Neural cell (in vitro differentiated cells): ENCODE measurements at regions not wholly inside any gene's neighbourhood (a gene's known extent, or its start where the extent isn't known, plus 50 kb on each side); places are given as distances from the start of the nearest gene placed in this dataset.

Experiments
- H2AFZ ChIP-seq: fragments of 200-600, 300-800 bp; sonication (generic), shearing (Covaris generic); 2 replicates; pipeline ENCODE4 v1.6.0; 2014; ENCODE audit warnings: low read depth, mild to moderate bottlenecking, antibody characterized with exemption, low read length, moderate library complexity
- H3F3A ChIP-seq: fragments of 200-600 bp; shearing (Covaris generic); 2 replicates; pipeline ENCODE4 v1.6.1; 2016; ENCODE audit warnings: mild to moderate bottlenecking, moderate library complexity, mixed read lengths, antibody characterized with exemption, low read length; ENCODE audit not compliant: insufficient read depth, poor library complexity, severe bottlenecking
- H3K27ac ChIP-seq: fragments of 200-600, 300-800 bp; sonication (generic), shearing (Covaris generic); 2 replicates; pipeline ENCODE4 v1.5.1; 2014; ENCODE audit warnings: mild to moderate bottlenecking, low read length, moderate library complexity
- H3K27me3 ChIP-seq: fragments of 300-800, 200-600 bp; sonication (generic), shearing (Covaris generic); 2 replicates; pipeline ENCODE4 v1.6.0; 2014; ENCODE audit warnings: mild to moderate bottlenecking, low read depth, low read length, moderate library complexity; ENCODE audit not compliant: insufficient read depth
- H3K36me3 ChIP-seq: fragments of 300-800, 200-600 bp; sonication (generic), shearing (Covaris generic); 2 replicates; pipeline ENCODE4 v1.5.1; 2014; ENCODE audit warnings: mild to moderate bottlenecking, antibody characterized with exemption, low read length, moderate library complexity; ENCODE audit not compliant: insufficient read depth
- H3K4me2 ChIP-seq: fragments of 300-800, 200-600 bp; sonication (generic), shearing (Covaris generic); 2 replicates; pipeline ENCODE4 v1.6.0; 2014; ENCODE audit warnings: mild to moderate bottlenecking, low read length
- H3K4me3 ChIP-seq: fragments of 300-800, 200-600 bp; sonication (generic), shearing (Covaris generic); 2 replicates; pipeline ENCODE4 v1.5.1; 2014; ENCODE audit warnings: mild to moderate bottlenecking, low read length, moderate library complexity
- H3K79me2 ChIP-seq: fragments of 200-600 bp; shearing (Covaris generic); replicated peaks from 2 replicates; pipeline ENCODE4 v1.6.0; 2014; ENCODE audit warnings: mild to moderate bottlenecking, low read length, moderate library complexity; ENCODE audit not compliant: insufficient read depth
- H3K9ac ChIP-seq: fragments of 300-800, 200-600 bp; sonication (generic), shearing (Covaris generic); 2 replicates; pipeline ENCODE4 v1.6.1; 2016; ENCODE audit warnings: mild to moderate bottlenecking, low read length, mixed read lengths
- H3K9me2 ChIP-seq: fragments of 200-600 bp; shearing (Covaris generic); 2 replicates; pipeline ENCODE4 v1.6.1; 2016; ENCODE audit warnings: mild to moderate bottlenecking, low read length, mixed read lengths; ENCODE audit not compliant: insufficient read depth
- H3K9me3 ChIP-seq: fragments of 200-600, 300-800 bp; sonication (generic), shearing (Covaris generic); 2 replicates; pipeline ENCODE4 v1.6.1; 2016; ENCODE audit warnings: mild to moderate bottlenecking, mixed run types, low read length, moderate library complexity, mixed read lengths
- H4K20me1 ChIP-seq: fragments of 200-600 bp; shearing (Covaris generic); 2 replicates; pipeline ENCODE4 v1.6.1; 2016; ENCODE audit warnings: mild to moderate bottlenecking, mixed run types; ENCODE audit not compliant: insufficient read depth
- EP300 ChIP-seq: fragments of 450-650 bp; conservative IDR thresholded peaks from 2 replicates; pipeline ENCODE4 v1.6.1; 2014; ENCODE audit warnings: antibody characterized with exemption, mild to moderate bottlenecking, moderate library complexity; ENCODE audit not compliant: poor library complexity, severe bottlenecking
- EZH2 ChIP-seq: fragments of 200-600, 300-800 bp; shearing (Covaris generic), sonication (generic); IDR thresholded peaks from 2 replicates; pipeline ENCODE4 v1.6.1; 2014; ENCODE audit warnings: antibody characterized with exemption, low read length, borderline replicate concordance, mild to moderate bottlenecking; ENCODE audit not compliant: insufficient read depth, poor library complexity, severe bottlenecking
- MXI1 ChIP-seq: fragments of 450-650 bp; conservative IDR thresholded peaks from 2 replicates; pipeline ENCODE4 v1.6.1; 2014; ENCODE audit warnings: antibody characterized with exemption, mild to moderate bottlenecking; ENCODE audit not compliant: poor library complexity, severe bottlenecking
- POLR2AphosphoS5 ChIP-seq: IDR thresholded peaks from 2 replicates; pipeline ENCODE4 v1.6.1; 2012
- RAD21 ChIP-seq: fragments of 450-650 bp; conservative IDR thresholded peaks from 2 replicates; pipeline ENCODE4 v1.6.1; 2014; ENCODE audit warnings: antibody characterized with exemption, mild to moderate bottlenecking, moderate library complexity
- SMC3 ChIP-seq: fragments of 450-650 bp; conservative IDR thresholded peaks from 2 replicates; pipeline ENCODE4 v1.6.1; 2014; ENCODE audit warnings: antibody characterized with exemption, mild to moderate bottlenecking, moderate library complexity; ENCODE audit not compliant: poor library complexity
- TAF1 ChIP-seq: IDR thresholded peaks from 2 replicates; pipeline ENCODE4 v1.6.1; 2012; ENCODE audit warnings: low read depth
- TF ChIP-seq, protein P1 (sequence below): fragments of 450-650 bp; IDR thresholded peaks from 2 replicates; pipeline ENCODE4 v1.5.1; 2014; ENCODE audit warnings: antibody characterized with exemption, mild to moderate bottlenecking, moderate library complexity; ENCODE audit not compliant: poor library complexity, severe bottlenecking
- TF ChIP-seq, protein P2 (sequence below): IDR thresholded peaks from 2 replicates; pipeline ENCODE4 v1.6.1; 2012; ENCODE audit warnings: borderline replicate concordance

DNA sequence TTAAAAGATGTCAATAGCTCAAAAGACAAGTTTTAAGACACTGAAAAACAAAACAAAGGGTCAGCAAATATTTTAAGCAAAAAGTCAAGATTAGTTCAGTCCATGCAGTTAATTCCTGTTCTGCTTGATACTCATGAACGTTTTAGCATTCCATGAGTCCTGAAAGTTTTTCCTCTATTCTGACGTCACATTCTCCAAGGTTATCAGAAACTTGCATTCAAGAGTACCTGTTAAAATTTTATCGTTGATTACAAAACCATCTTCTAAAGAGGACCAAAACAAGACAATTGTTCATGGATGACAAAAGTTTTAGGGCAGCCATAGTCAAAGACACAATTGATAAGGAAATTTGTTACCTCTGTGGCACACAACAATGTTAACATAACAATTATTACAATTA lies 52.5 kb upstream of the VOPP1 start:
- no peaks in the 10 kb centered on the region for H3K9me2 ChIP-seq
- no peaks in the 10 kb centered on the region for H3F3A ChIP-seq
- no peaks in the 10 kb centered on the region for H3K79me2 ChIP-seq
- TF ChIP-seq MXI1 (no peak), POLR2AphosphoS5 (no peak), TAF1 (no peak), RAD21 (no peak), EP300 (no peak), SMC3 (no peak), EZH2 (no peak)
- TF ChIP-seq, protein P1, sequence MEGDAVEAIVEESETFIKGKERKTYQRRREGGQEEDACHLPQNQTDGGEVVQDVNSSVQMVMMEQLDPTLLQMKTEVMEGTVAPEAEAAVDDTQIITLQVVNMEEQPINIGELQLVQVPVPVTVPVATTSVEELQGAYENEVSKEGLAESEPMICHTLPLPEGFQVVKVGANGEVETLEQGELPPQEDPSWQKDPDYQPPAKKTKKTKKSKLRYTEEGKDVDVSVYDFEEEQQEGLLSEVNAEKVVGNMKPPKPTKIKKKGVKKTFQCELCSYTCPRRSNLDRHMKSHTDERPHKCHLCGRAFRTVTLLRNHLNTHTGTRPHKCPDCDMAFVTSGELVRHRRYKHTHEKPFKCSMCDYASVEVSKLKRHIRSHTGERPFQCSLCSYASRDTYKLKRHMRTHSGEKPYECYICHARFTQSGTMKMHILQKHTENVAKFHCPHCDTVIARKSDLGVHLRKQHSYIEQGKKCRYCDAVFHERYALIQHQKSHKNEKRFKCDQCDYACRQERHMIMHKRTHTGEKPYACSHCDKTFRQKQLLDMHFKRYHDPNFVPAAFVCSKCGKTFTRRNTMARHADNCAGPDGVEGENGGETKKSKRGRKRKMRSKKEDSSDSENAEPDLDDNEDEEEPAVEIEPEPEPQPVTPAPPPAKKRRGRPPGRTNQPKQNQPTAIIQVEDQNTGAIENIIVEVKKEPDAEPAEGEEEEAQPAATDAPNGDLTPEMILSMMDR, result no peak
- TF ChIP-seq, protein P2, sequence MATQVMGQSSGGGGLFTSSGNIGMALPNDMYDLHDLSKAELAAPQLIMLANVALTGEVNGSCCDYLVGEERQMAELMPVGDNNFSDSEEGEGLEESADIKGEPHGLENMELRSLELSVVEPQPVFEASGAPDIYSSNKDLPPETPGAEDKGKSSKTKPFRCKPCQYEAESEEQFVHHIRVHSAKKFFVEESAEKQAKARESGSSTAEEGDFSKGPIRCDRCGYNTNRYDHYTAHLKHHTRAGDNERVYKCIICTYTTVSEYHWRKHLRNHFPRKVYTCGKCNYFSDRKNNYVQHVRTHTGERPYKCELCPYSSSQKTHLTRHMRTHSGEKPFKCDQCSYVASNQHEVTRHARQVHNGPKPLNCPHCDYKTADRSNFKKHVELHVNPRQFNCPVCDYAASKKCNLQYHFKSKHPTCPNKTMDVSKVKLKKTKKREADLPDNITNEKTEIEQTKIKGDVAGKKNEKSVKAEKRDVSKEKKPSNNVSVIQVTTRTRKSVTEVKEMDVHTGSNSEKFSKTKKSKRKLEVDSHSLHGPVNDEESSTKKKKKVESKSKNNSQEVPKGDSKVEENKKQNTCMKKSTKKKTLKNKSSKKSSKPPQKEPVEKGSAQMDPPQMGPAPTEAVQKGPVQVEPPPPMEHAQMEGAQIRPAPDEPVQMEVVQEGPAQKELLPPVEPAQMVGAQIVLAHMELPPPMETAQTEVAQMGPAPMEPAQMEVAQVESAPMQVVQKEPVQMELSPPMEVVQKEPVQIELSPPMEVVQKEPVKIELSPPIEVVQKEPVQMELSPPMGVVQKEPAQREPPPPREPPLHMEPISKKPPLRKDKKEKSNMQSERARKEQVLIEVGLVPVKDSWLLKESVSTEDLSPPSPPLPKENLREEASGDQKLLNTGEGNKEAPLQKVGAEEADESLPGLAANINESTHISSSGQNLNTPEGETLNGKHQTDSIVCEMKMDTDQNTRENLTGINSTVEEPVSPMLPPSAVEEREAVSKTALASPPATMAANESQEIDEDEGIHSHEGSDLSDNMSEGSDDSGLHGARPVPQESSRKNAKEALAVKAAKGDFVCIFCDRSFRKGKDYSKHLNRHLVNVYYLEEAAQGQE, result no peak
- no peaks in the 10 kb centered on the region for H3K27me3 ChIP-seq
- H3K4me2 ChIP-seq, result no peak overlapping the region
- no peak overlapping the region for H3K4me3 ChIP-seq
- no peak overlapping the region for H3K27ac ChIP-seq
- H2AFZ ChIP-seq, result no peak overlapping the region
- no peaks in the 10 kb centered on the region for H3K36me3 ChIP-seq
- no peak overlapping the region for H3K9ac ChIP-seq
- H3K9me3 ChIP-seq, result no peaks in the 10 kb centered on the region
- no peaks in the 10 kb centered on the region for H4K20me1 ChIP-seq

DNA sequence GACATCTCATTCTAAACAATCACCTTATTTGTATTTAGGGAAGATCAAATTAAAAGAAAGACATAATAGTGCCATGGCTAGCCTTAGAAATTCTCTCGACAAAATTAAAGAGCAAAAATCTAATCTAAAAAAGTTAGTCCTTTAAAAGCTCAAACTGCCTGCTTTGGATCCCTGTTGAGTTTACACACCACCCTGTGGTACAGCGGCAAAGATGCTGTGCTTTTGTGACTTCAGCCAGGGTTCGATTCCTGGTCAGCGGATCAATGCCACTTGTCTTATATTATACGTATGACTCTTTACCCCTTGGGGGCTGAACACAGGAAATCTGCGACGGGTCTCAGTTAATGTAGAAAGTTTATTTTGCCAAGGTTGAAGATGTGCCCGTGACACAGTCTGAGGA lies 51.3 kb upstream of the VOPP1 start:
- H3K27me3 ChIP-seq, result no peaks in the 10 kb centered on the region
- TF ChIP-seq TAF1, result no peak
- no peak for TF ChIP-seq EP300
- TF ChIP-seq, protein P2, result no peak
- TF ChIP-seq MXI1, result no peak
- no peak for TF ChIP-seq RAD21
- TF ChIP-seq, protein P1, result no peak
- TF ChIP-seq SMC3, result no peak
- no peak for TF ChIP-seq EZH2
- no peak for TF ChIP-seq POLR2AphosphoS5
- H3K9me3 ChIP-seq, result peaks cover 6% of the 10 kb centered on the region
- no peak overlapping the region for H3K27ac ChIP-seq
- H3K9ac ChIP-seq, result no peak overlapping the region
- no peaks in the 10 kb centered on the region for H3K9me2 ChIP-seq
- H3K4me2 ChIP-seq, result no peak overlapping the region
- H4K20me1 ChIP-seq, result no peaks in the 10 kb centered on the region
- no peak overlapping the region for H2AFZ ChIP-seq
- H3K79me2 ChIP-seq, result no peaks in the 10 kb centered on the region
- no peaks in the 10 kb centered on the region for H3F3A ChIP-seq
- no peaks in the 10 kb centered on the region for H3K36me3 ChIP-seq
- no peak overlapping the region for H3K4me3 ChIP-seq
